GM21381 (cell line): ENCODE measurements at regions not wholly inside any gene's neighbourhood (a gene's known extent, or its start where the extent isn't known, plus 50 kb on each side); places are given as distances from the start of the nearest gene placed in this dataset.

Experiments used
- ATAC-seq: cut with Tn5 transposase; IDR thresholded peaks from one replicate; pipeline ENCODE4 v1.9.1; 2021; ENCODE audit warnings: mild to moderate bottlenecking, moderate library complexity; ENCODE audit not compliant: unreplicated experiment

DNA sequence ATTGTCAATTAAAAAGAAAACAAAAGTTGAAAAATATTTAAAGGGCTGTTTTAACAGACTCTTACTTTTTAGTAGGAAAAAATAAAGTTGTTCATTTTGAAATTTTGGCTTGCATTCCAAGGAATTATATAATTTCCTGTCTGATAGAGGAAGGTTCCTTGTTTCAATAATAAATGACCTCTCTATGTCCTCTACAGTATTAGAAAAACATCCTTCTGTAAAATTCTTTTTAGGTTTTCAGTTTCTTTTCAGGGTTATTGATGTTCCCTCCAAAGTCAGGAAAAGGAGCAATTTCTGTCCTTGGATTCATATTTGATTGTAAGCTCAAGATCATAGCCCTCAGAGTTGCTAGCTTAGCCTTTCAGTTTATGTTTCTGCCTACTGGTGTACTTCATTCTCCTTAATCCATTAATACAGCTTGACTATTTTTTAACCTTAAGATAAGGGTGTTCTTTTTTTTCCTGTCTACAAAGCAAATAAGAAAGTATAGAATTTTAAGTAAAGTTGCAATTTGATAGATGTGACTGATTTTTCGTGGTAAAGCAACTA lies 125.2 kb upstream of the COL3A1 start:
- no peak for ATAC-seq

- ATAC-seq = no peak
Measured at GRCh38 chr2:188850786-188851185, 123.4 kb upstream of the COL3A1 start.

DNA sequence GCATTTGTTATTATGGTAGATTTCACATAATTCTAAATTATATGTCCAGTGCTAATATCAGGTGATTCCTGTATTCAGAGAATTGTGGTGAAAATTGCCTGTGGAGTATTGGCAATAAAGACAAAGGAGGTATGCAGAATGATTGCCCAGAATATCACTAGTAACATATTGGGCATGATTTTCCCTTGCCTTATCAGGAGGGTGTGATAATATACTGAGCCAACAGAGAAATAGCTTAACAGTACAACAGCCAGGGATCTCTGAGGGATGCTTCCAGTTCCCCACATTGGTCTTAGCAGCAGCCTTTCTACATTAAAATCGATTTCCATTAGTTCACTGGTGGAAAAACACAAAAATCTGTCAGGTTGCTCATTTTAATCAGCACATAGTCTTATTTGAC lies 122.9 kb upstream of the COL3A1 start:
- ATAC-seq = no peak

DNA sequence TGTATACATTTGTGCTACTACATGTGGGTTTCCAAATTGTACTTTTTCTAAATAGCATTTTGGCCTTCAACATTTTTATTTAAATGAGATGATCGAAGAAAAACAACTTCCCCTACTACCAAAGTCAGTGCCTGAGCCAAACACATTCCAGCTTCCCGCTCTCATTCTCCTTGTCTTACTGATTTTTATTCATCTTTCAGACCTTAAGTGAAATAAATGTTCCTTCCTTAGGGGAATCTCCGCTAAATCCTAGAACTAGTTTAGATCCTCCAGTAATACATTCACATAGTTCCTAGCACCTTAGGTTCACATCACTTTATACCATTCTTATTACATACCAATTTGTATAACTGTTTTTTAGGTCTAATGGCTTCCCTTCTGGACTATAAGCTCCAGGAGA lies 122.3 kb upstream of the COL3A1 start:
- ATAC-seq = no peak

- ATAC-seq = no peak
Measured at GRCh38 chr2:188852772-188853171, 121.4 kb upstream of the COL3A1 start.

- no peak for ATAC-seq
Measured at GRCh38 chr2:188853307-188853706, 120.9 kb upstream of the COL3A1 start.

DNA sequence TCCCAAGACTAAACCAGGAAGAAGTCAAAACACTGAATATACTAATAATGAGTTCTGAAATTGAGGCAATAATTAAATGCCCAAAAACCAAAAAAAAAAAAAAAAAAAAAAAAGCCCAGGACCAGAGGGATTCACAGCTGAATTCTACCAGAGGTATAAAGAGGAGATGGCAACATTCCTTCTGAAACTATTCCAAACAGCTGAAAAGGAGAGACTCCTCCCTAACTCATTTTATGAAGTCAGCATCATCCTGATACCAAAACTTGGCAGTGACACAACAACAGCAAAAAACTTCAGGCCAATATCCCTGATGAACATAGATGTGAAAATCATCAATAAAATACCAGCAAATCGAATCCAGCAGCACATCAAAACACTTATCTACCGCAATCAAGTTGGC lies 108.5 kb upstream of the COL3A1 start:
- ATAC-seq = no peak

GRCh38 chr2:188869550-188869949 lies 104.6 kb upstream of the COL3A1 start:
- ATAC-seq = no peak

GRCh38 chr2:188870289-188870688 lies 103.9 kb upstream of the COL3A1 start:
- ATAC-seq = no peak

GRCh38 chr2:188875104-188875503 lies 99.1 kb upstream of the COL3A1 start:
- ATAC-seq = no peak

DNA sequence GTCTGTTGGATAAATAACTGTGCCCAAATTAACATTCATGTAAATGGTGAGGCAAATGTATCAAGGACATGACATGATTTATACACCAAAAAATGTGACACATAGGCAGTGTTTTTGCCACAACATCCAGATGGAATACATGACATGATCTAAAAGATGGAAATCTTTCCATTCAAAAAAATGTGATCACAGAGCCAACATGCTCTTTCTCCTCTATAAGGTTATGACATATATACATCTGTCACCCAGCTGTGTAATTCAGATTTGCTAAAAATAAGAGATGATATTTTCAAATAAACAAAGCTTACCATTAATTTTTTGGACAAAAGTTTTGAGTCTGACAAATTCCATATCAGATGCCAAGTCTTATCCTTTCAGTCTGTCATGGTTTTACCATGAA lies 95.5 kb upstream of the COL3A1 start:
- ATAC-seq = no peak

- ATAC-seq = no peak
Measured at GRCh38 chr2:188880740-188881139, 93.4 kb upstream of the COL3A1 start.

GRCh38 chr2:188881434-188881833 lies 92.7 kb upstream of the COL3A1 start:
- no peak for ATAC-seq

DNA sequence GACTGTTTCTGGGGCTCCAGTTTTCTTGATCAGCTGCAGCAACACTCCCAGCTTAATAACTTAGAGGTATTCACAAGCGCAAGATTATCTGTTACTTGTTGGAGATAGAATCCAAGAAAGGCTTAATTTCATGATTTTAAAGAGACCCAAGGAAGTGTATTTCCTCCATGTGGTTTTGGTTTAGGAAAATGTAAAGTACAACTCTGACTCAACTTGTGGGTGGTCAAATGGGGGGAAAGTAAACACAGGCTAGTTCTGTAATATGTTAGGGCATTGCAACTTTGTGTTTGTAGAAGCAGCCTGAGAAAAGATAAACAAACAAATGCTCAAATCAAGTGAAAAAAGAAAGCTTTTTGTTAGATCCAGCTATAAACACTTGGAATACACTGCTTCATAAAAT lies 90.1 kb upstream of the COL3A1 start:
- ATAC-seq = no peak

GRCh38 chr2:188884517-188884916 lies 89.7 kb upstream of the COL3A1 start:
- ATAC-seq = no peak

DNA sequence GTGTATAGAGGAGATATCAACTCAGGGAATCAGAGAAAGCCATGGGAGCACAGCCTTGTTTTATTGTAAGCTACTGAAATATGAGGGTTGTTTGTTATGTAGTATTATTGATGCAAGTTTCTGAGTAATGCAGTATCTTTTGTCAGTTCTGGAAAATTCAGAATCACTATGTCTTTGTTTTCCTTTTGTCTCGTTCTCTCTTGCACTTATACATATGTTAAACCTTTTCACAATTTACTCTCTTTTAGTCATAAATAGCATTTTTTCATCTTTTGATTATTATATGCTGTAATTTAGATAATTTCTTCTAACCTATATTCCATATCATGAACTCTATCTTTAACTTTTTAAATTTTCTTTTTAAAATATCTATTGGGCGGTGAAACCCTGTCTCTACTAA lies 85.0 kb upstream of the COL3A1 start:
- ATAC-seq = no peak

- no peak for ATAC-seq
Measured at GRCh38 chr2:188890755-188891154, 83.4 kb upstream of the COL3A1 start.

DNA sequence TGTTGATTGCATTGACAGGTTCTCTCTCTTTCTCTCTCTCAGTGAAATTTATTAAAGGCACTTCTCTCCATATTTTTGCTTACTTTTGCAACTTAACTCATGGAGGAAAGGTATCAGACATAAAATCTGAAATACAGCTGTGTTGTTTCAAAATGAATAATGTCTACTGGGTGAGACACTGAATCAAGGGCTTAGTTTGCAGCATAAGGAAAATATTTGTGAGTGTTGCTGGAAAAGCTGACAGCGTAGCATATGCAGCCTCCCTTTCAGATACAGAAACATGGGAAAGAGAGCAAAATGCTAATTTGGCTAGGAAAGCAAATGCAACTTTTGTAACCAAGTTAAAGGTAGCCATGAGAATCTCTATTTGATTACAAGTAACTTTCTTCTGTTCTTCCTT lies 81.5 kb upstream of the COL3A1 start:
- ATAC-seq = no peak

GRCh38 chr2:188893972-188894371 lies 80.2 kb upstream of the COL3A1 start:
- ATAC-seq = no peak

GRCh38 chr2:188894979-188895378 lies 79.2 kb upstream of the COL3A1 start:
- no peak for ATAC-seq

GRCh38 chr2:188897096-188897495 lies 77.1 kb upstream of the COL3A1 start:
- no peak for ATAC-seq

- ATAC-seq = no peak
Measured at GRCh38 chr2:188898261-188898660, 75.9 kb upstream of the COL3A1 start.

GRCh38 chr2:188902901-188903491 lies 71.2 kb upstream of the COL3A1 start:
- ATAC-seq = no peak
